K562 (cell line): ENCODE measurements at regions not wholly inside any gene's neighbourhood (a gene's known extent, or its start where the extent isn't known, plus 50 kb on each side); places are given as distances from the start of the nearest gene placed in this dataset.
"Not testable (repeated sequence)": the region's sequence is repeated elsewhere in the genome, so short reads cannot be mapped to it uniquely, and the experiment has no call there.

Experiments
- ATAC-seq: fragments of 200-7000 bp; cut with Tn5 transposase; 3 replicates; pipeline ENCODE4 v1.9.1; 2020; ENCODE audit warnings: moderate library complexity
- BruUV-seq: library from RNA; stranded (reverse); fragments of 400-500 nt; replicated peaks from 2 replicates; lab custom pipeline; 2021; lab: Mats Ljungman, UMichigan
- CTCF ChIA-PET: fragments of 300-600 bp; formaldehyde crosslinking; extraction: SDS; loops from one replicate; lab custom pipeline; 2021; ENCODE audit warnings: low intra/inter-chr PET ratio; lab: Yijun Ruan, JAX
- POLR2A ChIA-PET: fragments of 300-600, 350-650 bp; sonication (Branson Sonifier 250); formaldehyde crosslinking; extraction: SDS; loops from one replicate; lab custom pipeline; 2021; ENCODE audit warnings: antibody characterized with exemption, inconsistent platforms; lab: Yijun Ruan, JAX
- DNase-seq, 4 experiments: peaks; one replicate each; pipeline versions ENCODE4 v3.0.0 to v3.0.0-alpha.2; 2011 to 2018; ENCODE audit warnings: low spot score in 3 of 4, mixed read lengths in 3 of 4; ENCODE audit errors: extremely low read depth in 1 of 4
- FAIRE-seq: peaks from 2 replicates; lab custom pipeline; 2011; peaks lifted over from hg19 to GRCh38; lab: Jason Lieb, UNC
- H2AFZ ChIP-seq: 2 replicates; pipeline ENCODE4 v1.6.0; 2011; ENCODE audit warnings: low read depth, low read length, control low read depth, inconsistent platforms
- H3K27ac ChIP-seq: fragments of 200-600 bp; 3 replicates; pipeline ENCODE4 v1.8.0; 2011; ENCODE audit warnings: low read depth, mild to moderate bottlenecking, control low read depth, inconsistent platforms, low read length, moderate library complexity, mixed read lengths; ENCODE audit errors: extremely low read depth
- H3K27me3 ChIP-seq, 2 experiments: fragments of 300-600 bp in 1 of 2; 2 replicates in 1 of 2; 3 replicates in 1 of 2; pipeline versions ENCODE4 v1.6.0 to v1.8.0; 2011; ENCODE audit warnings: inconsistent platforms in 2 of 2, low read length in 2 of 2, mild to moderate bottlenecking in 1 of 2, mixed read lengths in 1 of 2, moderate library complexity in 1 of 2; ENCODE audit not compliant: control insufficient read depth in 2 of 2, insufficient read depth in 2 of 2
- H3K36me3 ChIP-seq: fragments of 300-600 bp; 3 replicates; pipeline ENCODE4 v1.8.0; 2011; ENCODE audit warnings: mild to moderate bottlenecking, low read length, inconsistent platforms; ENCODE audit not compliant: control insufficient read depth, insufficient read depth
- H3K4me1 ChIP-seq, 2 experiments: fragments of 200-600 bp in 1 of 2; replicated peaks in 1 of 2; 2 replicates in 1 of 2; 3 replicates in 1 of 2; pipeline versions ENCODE4 v1.5.1 to v1.8.0; 2011; ENCODE audit warnings: inconsistent platforms in 2 of 2, low read length in 2 of 2, mild to moderate bottlenecking in 1 of 2, mixed read lengths in 1 of 2, moderate library complexity in 1 of 2; ENCODE audit not compliant: control insufficient read depth in 2 of 2, insufficient read depth in 2 of 2
- H3K4me2 ChIP-seq: 2 replicates; pipeline ENCODE4 v1.6.1; 2011; ENCODE audit warnings: low read length, control low read depth, inconsistent platforms, mixed read lengths; ENCODE audit not compliant: insufficient read depth
- H3K4me3 ChIP-seq: fragments of 200-600 bp; sonication (generic), shearing (Covaris generic); 2 replicates; pipeline ENCODE4 v1.5.1; 2016; ENCODE audit warnings: control low read depth, inconsistent platforms
- H3K79me2 ChIP-seq: fragments of 200-600 bp; 3 replicates; pipeline ENCODE4 v1.8.0; 2011; ENCODE audit warnings: low read length, inconsistent platforms; ENCODE audit not compliant: control insufficient read depth, insufficient read depth
- H3K9ac ChIP-seq, 2 experiments: 2 replicates each; pipeline versions ENCODE4 v1.6.0 to v1.6.1; 2011; ENCODE audit warnings: low read depth in 2 of 2, low read length in 2 of 2, control low read depth in 1 of 2, inconsistent platforms in 1 of 2, mild to moderate bottlenecking in 1 of 2, mixed read lengths in 1 of 2; ENCODE audit not compliant: insufficient read depth in 1 of 2
- H3K9me1 ChIP-seq: one replicate; pipeline ENCODE4 v1.6.0; 2011; ENCODE audit warnings: inconsistent platforms, mild to moderate bottlenecking, low read length, moderate library complexity; ENCODE audit not compliant: control insufficient read depth, insufficient read depth
- H3K9me3 ChIP-seq: replicated peaks from 2 replicates; pipeline ENCODE4 v1.5.1; 2011; ENCODE audit warnings: low read depth, low read length, inconsistent platforms; ENCODE audit not compliant: control insufficient read depth, insufficient read depth
- H4K20me1 ChIP-seq: replicated peaks from 2 replicates; pipeline ENCODE4 v1.6.1; 2011; ENCODE audit warnings: low read length, inconsistent platforms, mixed read lengths; ENCODE audit not compliant: control insufficient read depth, insufficient read depth
- ZNF507 ChIP-seq: conservative IDR thresholded peaks from 2 replicates; pipeline ENCODE4 v1.6.1; 2017; ENCODE audit warnings: missing genetic modification characterization, missing compliant biosample characterization
- WGBS: fragments of 100-300 bp; shearing (Covaris generic); methylation state at CpG from one replicate; pipeline ENCODE4 v1.1.6; 2016; ENCODE audit warnings: low coverage, mixed read lengths; ENCODE audit not compliant: insufficient coverage; ENCODE audit errors: missing lambda C conversion rate; 5-methylcytosine and 5-hydroxymethylcytosine counted together
- in situ Hi-C: fragments of 300-500 bp; cut with MboI; formaldehyde crosslinking; loops from 4 replicates; pipeline ENCODE4 v1.15.0; 2018; ENCODE audit warnings: inconsistent platforms, mixed read lengths
- intact Hi-C: fragments of 100-400 bp; cut with micrococcal nuclease; formaldehyde crosslinking; loops from 2 replicates; pipeline ENCODE4 v1.14.2; 2022

DNA sequence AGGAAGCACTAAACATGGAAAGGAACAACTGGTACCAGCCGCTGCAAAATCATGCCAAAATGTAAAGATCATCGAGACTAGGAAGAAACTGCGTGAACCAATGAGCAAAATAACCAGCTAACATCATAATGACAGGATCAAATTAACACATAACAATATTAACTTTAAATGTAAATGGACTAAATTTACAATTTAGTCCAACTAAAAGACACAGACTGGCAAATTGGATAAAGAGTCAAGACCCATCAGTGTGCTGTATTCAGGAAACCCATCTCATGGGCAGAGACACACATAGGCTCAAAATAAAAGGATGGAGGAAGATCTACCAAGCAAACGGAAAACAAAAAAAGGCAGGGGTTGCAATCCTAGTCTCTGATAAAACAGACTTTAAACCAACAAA lies 242.2 kb upstream of the CNR1 start:
- H3K9me3 ChIP-seq, BruUV-seq, H3K4me3 ChIP-seq, H3K9me1 ChIP-seq, H3K4me2 ChIP-seq, H3K79me2 ChIP-seq, DNase-seq, H3K27ac ChIP-seq, in situ Hi-C loops, CTCF ChIA-PET, H3K9ac ChIP-seq, intact Hi-C loops, H4K20me1 ChIP-seq, FAIRE-seq, POLR2A ChIA-PET, H3K36me3 ChIP-seq, H3K27me3 ChIP-seq, H3K4me1 ChIP-seq, H2AFZ ChIP-seq, ATAC-seq: not testable (repeated sequence)
- peak; percentile 90 for TF ChIP-seq ZNF507
- 29% methylated on average over 3 of the region's 4 CpGs for WGBS

DNA sequence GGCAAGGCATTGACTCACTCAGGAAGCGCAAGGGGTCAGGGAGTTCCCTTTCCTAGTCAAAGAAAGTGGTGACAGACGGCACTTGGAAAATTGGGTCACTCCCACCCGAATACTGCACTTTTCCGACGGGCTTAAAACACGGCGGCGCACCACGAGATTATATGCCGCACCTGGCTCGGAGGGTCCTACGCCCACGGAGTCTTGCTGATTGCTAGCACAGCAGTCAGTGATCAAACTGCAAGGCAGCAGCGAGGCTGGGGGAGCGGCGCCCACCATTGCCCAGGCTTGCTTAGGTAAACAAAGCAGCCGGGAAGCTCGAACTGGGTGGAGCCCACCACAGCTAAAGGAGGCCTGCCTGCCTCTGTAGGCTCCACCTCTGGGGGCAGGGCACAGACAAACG lies 240.5 kb upstream of the CNR1 start:
- WGBS: 35% methylated on average over 15 of the region's 19 CpGs
- in situ Hi-C loops, H3K9ac ChIP-seq, intact Hi-C loops, BruUV-seq, H3K9me1 ChIP-seq, H3K9me3 ChIP-seq, FAIRE-seq, DNase-seq, H3K27ac ChIP-seq, H2AFZ ChIP-seq, H3K36me3 ChIP-seq, ATAC-seq, H3K4me2 ChIP-seq, H4K20me1 ChIP-seq, H3K4me3 ChIP-seq, H3K27me3 ChIP-seq, CTCF ChIA-PET, POLR2A ChIA-PET, H3K4me1 ChIP-seq: not testable (repeated sequence)
- peaks cover 16% of the 10 kb centered on the region; the same call in 2 of the 3 replicates for H3K79me2 ChIP-seq
